ENCODE measurements at regions not wholly inside any gene's neighbourhood (a gene's known extent, or its start where the extent isn't known, plus 50 kb on each side); places are given as distances from the start of the nearest gene placed in this dataset.

GRCh38 chr3:25137606-25138005 is 290.5 kb upstream of the RARB start:
- TF ChIP-seq POLR2AphosphoS5 (IDR thresholded peaks at IDR 0.05; ENCODE audit: insufficient read depth, low read depth, low read length), result no peak
- TF ChIP-seq MYC (IDR thresholded peaks at IDR 0.05; ENCODE audit: low read depth, low read length), result no peak
- no peak for TF ChIP-seq CTCF (IDR thresholded peaks at IDR 0.05; ENCODE audit: extremely low read depth in 1 of 2, insufficient read depth in 1 of 2, low read depth in 1 of 2, low read length in 2 of 2)
- TF ChIP-seq POLR2A (IDR thresholded peaks at IDR 0.05; ENCODE audit: low read depth, low read length), result no peak
- no peak for TF ChIP-seq EZH2 (IDR thresholded peaks at IDR 0.05; ENCODE audit: borderline replicate concordance, low read depth, low read length, severe bottlenecking)
- no peak for TF ChIP-seq JUN (IDR thresholded peaks at IDR 0.05; ENCODE audit: borderline replicate concordance, insufficient read depth, insufficient read length, low read depth)

Data from endothelial cell of umbilical vein (primary cell).